ENCODE measurements at regions not wholly inside any gene's neighbourhood (a gene's known extent, or its start where the extent isn't known, plus 50 kb on each side); places are given as distances from the start of the nearest gene placed in this dataset.

- TF ChIP-seq GABPA (IDR thresholded peaks at IDR 0.05 in 1 of 2, conservative IDR thresholded peaks at IDR 0.05 in 1 of 2) (no peak), ZBTB33 (IDR thresholded peaks at IDR 0.05) (no peak)
Measured at GRCh38 chr12:84069699-84070098, 842.9 kb downstream of the SLC6A15 start (continued).

- no peaks in the 10 kb centered on the region for H3K27me3 ChIP-seq (ENCODE audit: control insufficient read depth in 4 of 4, insufficient read depth in 4 of 4, low read length in 3 of 4)
- H3K9ac ChIP-seq (ENCODE audit: low read depth in 1 of 2, low read length in 2 of 2), result no peak overlapping the region
Measured at GRCh38 chr12:84069198-84069597, 843.4 kb downstream of the SLC6A15 start.

More at GRCh38 chr12:84069198-84069597, 843.4 kb downstream of the SLC6A15 start:
- no peak for TF ChIP-seq GABPA (IDR thresholded peaks at IDR 0.05 in 1 of 2, conservative IDR thresholded peaks at IDR 0.05 in 1 of 2)
- no peak for TF ChIP-seq TAF1 (conservative IDR thresholded peaks at IDR 0.05)
- TF ChIP-seq RXRA (IDR thresholded peaks at IDR 0.05), result no peak
- no peak for TF ChIP-seq ZBTB33 (IDR thresholded peaks at IDR 0.05)
- TF ChIP-seq FOXA2 (IDR thresholded peaks at IDR 0.05), result no peak
- no peak for TF ChIP-seq ATF3 (IDR thresholded peaks at IDR 0.05)
- no peak for TF ChIP-seq YY1 (IDR thresholded peaks at IDR 0.05)
- no peak for TF ChIP-seq NR2F2 (IDR thresholded peaks at IDR 0.05)
- no peak for TF ChIP-seq HNF4A (conservative IDR thresholded peaks at IDR 0.05)
- no peak for TF ChIP-seq REST (IDR thresholded peaks at IDR 0.05)
- Histone ChIP-seq H3K27ac (ENCODE audit: low read depth in 1 of 2, low read length in 2 of 2) (no peak overlapping the region), H3K4me3 (ENCODE audit: low read depth in 1 of 3, low read length in 3 of 3) (no peak overlapping the region), H3K9me3 (ENCODE audit: control insufficient read depth in 4 of 4, low read length in 3 of 4) (no peaks in the 10 kb centered on the region), H3K4me1 (ENCODE audit: control insufficient read depth in 4 of 4, insufficient read depth in 4 of 4, low read length in 3 of 4) (no peaks in the 10 kb centered on the region), H3K36me3 (ENCODE audit: control insufficient read depth in 4 of 4, insufficient read depth in 3 of 4, low read depth in 1 of 4, low read length in 3 of 4) (no peaks in the 10 kb centered on the region)
- WGBS, result 55% methylated on average over 2 of the region's 2 CpGs
- no peak for DNase-seq (ENCODE audit: low spot score)
